K562 (cell line): ENCODE measurements at regions not wholly inside any gene's neighbourhood (a gene's known extent, or its start where the extent isn't known, plus 50 kb on each side); places are given as distances from the start of the nearest gene placed in this dataset.

Experiments
- ATAC-seq: fragments of 200-7000 bp; cut with Tn5 transposase; 3 replicates; pipeline ENCODE4 v1.9.1; 2020; ENCODE audit warnings: moderate library complexity
- BruUV-seq: library from RNA; stranded (reverse); fragments of 400-500 nt; replicated peaks from 2 replicates; lab custom pipeline; 2021; lab: Mats Ljungman, UMichigan
- CTCF ChIA-PET: fragments of 300-600 bp; formaldehyde crosslinking; extraction: SDS; loops from one replicate; lab custom pipeline; 2021; ENCODE audit warnings: low intra/inter-chr PET ratio; lab: Yijun Ruan, JAX
- POLR2A ChIA-PET: fragments of 300-600, 350-650 bp; sonication (Branson Sonifier 250); formaldehyde crosslinking; extraction: SDS; loops from one replicate; lab custom pipeline; 2021; ENCODE audit warnings: antibody characterized with exemption, inconsistent platforms; lab: Yijun Ruan, JAX
- DNase-seq, 4 experiments: peaks; one replicate each; pipeline versions ENCODE4 v3.0.0 to v3.0.0-alpha.2; 2011 to 2018; ENCODE audit warnings: low spot score in 3 of 4, mixed read lengths in 3 of 4; ENCODE audit errors: extremely low read depth in 1 of 4
- FAIRE-seq: peaks from 2 replicates; lab custom pipeline; 2011; peaks lifted over from hg19 to GRCh38; lab: Jason Lieb, UNC
- H2AFZ ChIP-seq: 2 replicates; pipeline ENCODE4 v1.6.0; 2011; ENCODE audit warnings: low read depth, low read length, control low read depth, inconsistent platforms
- H3K27ac ChIP-seq: fragments of 200-600 bp; 3 replicates; pipeline ENCODE4 v1.8.0; 2011; ENCODE audit warnings: low read depth, mild to moderate bottlenecking, control low read depth, inconsistent platforms, low read length, moderate library complexity, mixed read lengths; ENCODE audit errors: extremely low read depth
- H3K27me3 ChIP-seq, 2 experiments: fragments of 300-600 bp in 1 of 2; 2 replicates in 1 of 2; 3 replicates in 1 of 2; pipeline versions ENCODE4 v1.6.0 to v1.8.0; 2011; ENCODE audit warnings: inconsistent platforms in 2 of 2, low read length in 2 of 2, mild to moderate bottlenecking in 1 of 2, mixed read lengths in 1 of 2, moderate library complexity in 1 of 2; ENCODE audit not compliant: control insufficient read depth in 2 of 2, insufficient read depth in 2 of 2
- H3K36me3 ChIP-seq: fragments of 300-600 bp; 3 replicates; pipeline ENCODE4 v1.8.0; 2011; ENCODE audit warnings: mild to moderate bottlenecking, low read length, inconsistent platforms; ENCODE audit not compliant: control insufficient read depth, insufficient read depth
- H3K4me1 ChIP-seq, 2 experiments: fragments of 200-600 bp in 1 of 2; replicated peaks in 1 of 2; 2 replicates in 1 of 2; 3 replicates in 1 of 2; pipeline versions ENCODE4 v1.5.1 to v1.8.0; 2011; ENCODE audit warnings: inconsistent platforms in 2 of 2, low read length in 2 of 2, mild to moderate bottlenecking in 1 of 2, mixed read lengths in 1 of 2, moderate library complexity in 1 of 2; ENCODE audit not compliant: control insufficient read depth in 2 of 2, insufficient read depth in 2 of 2
- H3K4me2 ChIP-seq: 2 replicates; pipeline ENCODE4 v1.6.1; 2011; ENCODE audit warnings: low read length, control low read depth, inconsistent platforms, mixed read lengths; ENCODE audit not compliant: insufficient read depth
- H3K4me3 ChIP-seq: fragments of 200-600 bp; sonication (generic), shearing (Covaris generic); 2 replicates; pipeline ENCODE4 v1.5.1; 2016; ENCODE audit warnings: control low read depth, inconsistent platforms
- H3K79me2 ChIP-seq: fragments of 200-600 bp; 3 replicates; pipeline ENCODE4 v1.8.0; 2011; ENCODE audit warnings: low read length, inconsistent platforms; ENCODE audit not compliant: control insufficient read depth, insufficient read depth
- H3K9ac ChIP-seq, 2 experiments: 2 replicates each; pipeline versions ENCODE4 v1.6.0 to v1.6.1; 2011; ENCODE audit warnings: low read depth in 2 of 2, low read length in 2 of 2, control low read depth in 1 of 2, inconsistent platforms in 1 of 2, mild to moderate bottlenecking in 1 of 2, mixed read lengths in 1 of 2; ENCODE audit not compliant: insufficient read depth in 1 of 2
- H3K9me1 ChIP-seq: one replicate; pipeline ENCODE4 v1.6.0; 2011; ENCODE audit warnings: inconsistent platforms, mild to moderate bottlenecking, low read length, moderate library complexity; ENCODE audit not compliant: control insufficient read depth, insufficient read depth
- H3K9me3 ChIP-seq: replicated peaks from 2 replicates; pipeline ENCODE4 v1.5.1; 2011; ENCODE audit warnings: low read depth, low read length, inconsistent platforms; ENCODE audit not compliant: control insufficient read depth, insufficient read depth
- H4K20me1 ChIP-seq: replicated peaks from 2 replicates; pipeline ENCODE4 v1.6.1; 2011; ENCODE audit warnings: low read length, inconsistent platforms, mixed read lengths; ENCODE audit not compliant: control insufficient read depth, insufficient read depth
- BMI1 ChIP-seq: fragments of 150-350 bp; IDR thresholded peaks from 2 replicates; pipeline ENCODE4 v1.6.1; 2014; ENCODE audit warnings: low read length
- C11orf30 ChIP-seq: fragments of 450-650 bp; IDR thresholded peaks from 2 replicates; pipeline ENCODE4 v1.6.1; 2016; ENCODE audit warnings: low read depth, mild to moderate bottlenecking
- CEBPB ChIP-seq: fragments of 450-650 bp; IDR thresholded peaks from 2 replicates; pipeline ENCODE4 v1.6.1; 2016; ENCODE audit warnings: missing genetic modification characterization, missing compliant biosample characterization
- CREM ChIP-seq: IDR thresholded peaks from 2 replicates; pipeline ENCODE4 v1.6.1; 2014; ENCODE audit warnings: antibody characterized with exemption, low read depth
- FOXA1 ChIP-seq: fragments of 450-650 bp; IDR thresholded peaks from 2 replicates; pipeline ENCODE4 v1.6.1; 2016; ENCODE audit warnings: mild to moderate bottlenecking, borderline replicate concordance
- GMEB1 ChIP-seq: fragments of 250-450 bp; sonication (Bioruptor Pico); IDR thresholded peaks from 2 replicates; pipeline ENCODE4 v1.4.0; 2020; ENCODE audit warnings: mild to moderate bottlenecking
- KDM2B ChIP-seq: fragments of 250-450 bp; sonication (Bioruptor Pico); IDR thresholded peaks from 2 replicates; pipeline ENCODE4 v1.8.0; 2021; ENCODE audit warnings: mild to moderate bottlenecking, moderate library complexity
- MAFF ChIP-seq: IDR thresholded peaks from 2 replicates; pipeline ENCODE4 v1.6.1; 2012; ENCODE audit warnings: low read length, improper control_type of control experiment
- MTA2 ChIP-seq: fragments of 450-650 bp; IDR thresholded peaks from 2 replicates; pipeline ENCODE4 v1.6.1; 2016; ENCODE audit warnings: low read depth
- MYC ChIP-seq, 2 experiments: fragments of 250-450 bp in 1 of 2; sonication (Bioruptor Pico) in 1 of 2; IDR thresholded peaks; 2 replicates each; pipeline versions ENCODE4 v1.5.1 to v1.6.1; 2012 to 2021; ENCODE audit warnings: low read depth in 2 of 2, borderline replicate concordance in 1 of 2, improper control_type of control experiment in 1 of 2, low read length in 1 of 2, mild to moderate bottlenecking in 1 of 2, moderate library complexity in 1 of 2
- STAT5B ChIP-seq: fragments of 250-450 bp; sonication (Bioruptor Pico); IDR thresholded peaks from 2 replicates; pipeline ENCODE4 v1.8.0; 2021; ENCODE audit warnings: mild to moderate bottlenecking, inconsistent platforms
- TAF9B ChIP-seq: fragments of 450-650 bp; IDR thresholded peaks from 2 replicates; pipeline ENCODE4 v1.6.1; 2018; ENCODE audit warnings: mild to moderate bottlenecking; ENCODE audit not compliant: partially characterized antibody
- TCF7 ChIP-seq: sonication (generic); IDR thresholded peaks from 2 replicates; pipeline ENCODE4 v1.6.1; 2016; ENCODE audit warnings: antibody characterized with exemption, borderline replicate concordance
- ZNF175 ChIP-seq: fragments of 200-800 bp; sonication (Bioruptor generic); IDR thresholded peaks from 2 replicates; pipeline ENCODE4 v1.6.1; 2016; ENCODE audit warnings: low read depth, mild to moderate bottlenecking, missing genetic modification characterization, missing compliant biosample characterization
- ZNF197 ChIP-seq: fragments of 200-800 bp; sonication (Bioruptor generic); IDR thresholded peaks from 2 replicates; pipeline ENCODE4 v1.6.1; 2016; ENCODE audit warnings: low read depth, missing genetic modification characterization, missing compliant biosample characterization
- WGBS: fragments of 100-300 bp; shearing (Covaris generic); methylation state at CpG from one replicate; pipeline ENCODE4 v1.1.6; 2016; ENCODE audit warnings: low coverage, mixed read lengths; ENCODE audit not compliant: insufficient coverage; ENCODE audit errors: missing lambda C conversion rate; 5-methylcytosine and 5-hydroxymethylcytosine counted together
- in situ Hi-C: fragments of 300-500 bp; cut with MboI; formaldehyde crosslinking; loops from 4 replicates; pipeline ENCODE4 v1.15.0; 2018; ENCODE audit warnings: inconsistent platforms, mixed read lengths
- intact Hi-C: fragments of 100-400 bp; cut with micrococcal nuclease; formaldehyde crosslinking; loops from 2 replicates; pipeline ENCODE4 v1.14.2; 2022
- TF ChIP-seq, protein P1 (sequence below): fragments of 250-450 bp; sonication (Bioruptor Pico); IDR thresholded peaks from 2 replicates; pipeline ENCODE4 v1.5.0; 2021
- TF ChIP-seq, protein P2 (sequence below): fragments of 450-650 bp; IDR thresholded peaks from 2 replicates; pipeline ENCODE4 v1.6.1; 2018; ENCODE audit not compliant: partially characterized antibody

- Histone ChIP-seq H3K79me2 (no peaks in the 10 kb centered on the region), H2AFZ (no peak overlapping the region), H3K27ac (no peak overlapping the region), H3K27me3 (no peaks in the 10 kb centered on the region), H3K36me3 (no peaks in the 10 kb centered on the region), H3K9me1 (no peaks in the 10 kb centered on the region), H3K4me3 (no peak overlapping the region), H3K9ac (no peak overlapping the region), H3K4me1 (no peaks in the 10 kb centered on the region), H3K9me3 (no peaks in the 10 kb centered on the region), H3K4me2 (no peak overlapping the region), H4K20me1 (no peaks in the 10 kb centered on the region)
- intact Hi-C loops, result no loop called here
- DNase-seq (no peak), ATAC-seq (no peak), FAIRE-seq (no peak)
- no peak for TF ChIP-seq CREM
- TF ChIP-seq GMEB1 (CRISPR knock-in tag), result no peak
- no peak for TF ChIP-seq CEBPB
- no peak for TF ChIP-seq FOXA1
- TF ChIP-seq ZNF197 (CRISPR knock-in tag), result no peak
- TF ChIP-seq C11orf30, result no peak
- TF ChIP-seq MAFF, result no peak
- no peak for TF ChIP-seq TCF7
- TF ChIP-seq, protein P1, sequence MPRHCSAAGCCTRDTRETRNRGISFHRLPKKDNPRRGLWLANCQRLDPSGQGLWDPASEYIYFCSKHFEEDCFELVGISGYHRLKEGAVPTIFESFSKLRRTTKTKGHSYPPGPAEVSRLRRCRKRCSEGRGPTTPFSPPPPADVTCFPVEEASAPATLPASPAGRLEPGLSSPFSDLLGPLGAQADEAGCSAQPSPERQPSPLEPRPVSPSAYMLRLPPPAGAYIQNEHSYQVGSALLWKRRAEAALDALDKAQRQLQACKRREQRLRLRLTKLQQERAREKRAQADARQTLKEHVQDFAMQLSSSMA (CRISPR knock-in tag), result no peak
- TF ChIP-seq STAT5B (CRISPR knock-in tag), result no peak
- TF ChIP-seq, protein P2, sequence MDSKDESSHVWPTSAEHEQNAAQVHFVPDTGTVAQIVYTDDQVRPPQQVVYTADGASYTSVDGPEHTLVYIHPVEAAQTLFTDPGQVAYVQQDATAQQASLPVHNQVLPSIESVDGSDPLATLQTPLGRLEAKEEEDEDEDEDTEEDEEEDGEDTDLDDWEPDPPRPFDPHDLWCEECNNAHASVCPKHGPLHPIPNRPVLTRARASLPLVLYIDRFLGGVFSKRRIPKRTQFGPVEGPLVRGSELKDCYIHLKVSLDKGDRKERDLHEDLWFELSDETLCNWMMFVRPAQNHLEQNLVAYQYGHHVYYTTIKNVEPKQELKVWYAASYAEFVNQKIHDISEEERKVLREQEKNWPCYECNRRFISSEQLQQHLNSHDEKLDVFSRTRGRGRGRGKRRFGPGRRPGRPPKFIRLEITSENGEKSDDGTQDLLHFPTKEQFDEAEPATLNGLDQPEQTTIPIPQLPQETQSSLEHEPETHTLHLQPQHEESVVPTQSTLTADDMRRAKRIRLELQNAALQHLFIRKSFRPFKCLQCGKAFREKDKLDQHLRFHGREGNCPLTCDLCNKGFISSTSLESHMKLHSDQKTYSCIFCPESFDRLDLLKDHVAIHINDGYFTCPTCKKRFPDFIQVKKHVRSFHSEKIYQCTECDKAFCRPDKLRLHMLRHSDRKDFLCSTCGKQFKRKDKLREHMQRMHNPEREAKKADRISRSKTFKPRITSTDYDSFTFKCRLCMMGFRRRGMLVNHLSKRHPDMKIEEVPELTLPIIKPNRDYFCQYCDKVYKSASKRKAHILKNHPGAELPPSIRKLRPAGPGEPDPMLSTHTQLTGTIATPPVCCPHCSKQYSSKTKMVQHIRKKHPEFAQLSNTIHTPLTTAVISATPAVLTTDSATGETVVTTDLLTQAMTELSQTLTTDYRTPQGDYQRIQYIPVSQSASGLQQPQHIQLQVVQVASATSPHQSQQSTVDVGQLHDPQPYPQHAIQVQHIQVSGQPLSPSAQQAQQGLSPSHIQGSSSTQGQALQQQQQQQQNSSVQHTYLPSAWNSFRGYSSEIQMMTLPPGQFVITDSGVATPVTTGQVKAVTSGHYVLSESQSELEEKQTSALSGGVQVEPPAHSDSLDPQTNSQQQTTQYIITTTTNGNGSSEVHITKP, result no peak
- no peak for TF ChIP-seq KDM2B (CRISPR knock-in tag)
- TF ChIP-seq MYC (IDR thresholded peaks at IDR 0.05; ENCODE audit: low read depth, low read length), result no peak
- no peak for TF ChIP-seq MYC (CRISPR knock-in tag; IDR thresholded peaks at IDR 0.05; ENCODE audit: borderline replicate concordance, low read depth)
- no peak for TF ChIP-seq BMI1
- TF ChIP-seq MTA2, result no peak
- no peak for TF ChIP-seq TAF9B
- no peak for TF ChIP-seq ZNF175 (CRISPR knock-in tag)
- ChIA-PET CTCF (no interaction called here), POLR2A (no interaction called here)
- BruUV-seq, result no TSS peak
- WGBS, result 0% methylated on average over 1 of the region's 1 CpG
- in situ Hi-C loops, result no loop called here
Observed at GRCh38 chr4:95742179-95742578, 97.7 kb upstream of the PDHA2 start.
